Breast epithelium (tissue), 4 donors: ENCODE measurements at regions not wholly inside any gene's neighbourhood (a gene's known extent, or its start where the extent isn't known, plus 50 kb on each side); places are given as distances from the start of the nearest gene placed in this dataset.

Source experiments
- DNase-seq, 2 donors: peaks; one replicate each; pipeline ENCODE4 v3.0.0-alpha.2; 2019; ENCODE audit warnings: low spot score in 2 of 2
- H3K27ac ChIP-seq, 2 donors: fragments of 200-600 bp; sonication (generic) in 1 of 2; one replicate each; pipeline ENCODE4 v1.5.1; 2016 to 2019; ENCODE audit warnings: mild to moderate bottlenecking in 1 of 2
- H3K27me3 ChIP-seq, 2 donors: fragments of 200-600 bp; sonication (generic) in 1 of 2; one replicate each; pipeline versions ENCODE4 v1.5.1 to v1.6.0; 2017 to 2019; ENCODE audit warnings: control low read depth in 1 of 2, mild to moderate bottlenecking in 1 of 2
- H3K36me3 ChIP-seq: fragments of 200-600 bp; one replicate; pipeline ENCODE4 v1.5.1; 2019
- H3K4me1 ChIP-seq, 2 donors: fragments of 200-600 bp; sonication (generic); one replicate each; pipeline ENCODE4 v1.5.1; 2016 to 2019; ENCODE audit warnings: control low read depth in 1 of 2
- H3K4me3 ChIP-seq, 3 donors: fragments of 200-600 bp; sonication (generic); 1 replicate in 2 of 3; 2 replicates in 1 of 3; pipeline ENCODE4 v1.5.1; 2016 to 2019; ENCODE audit warnings: mild to moderate bottlenecking in 3 of 3, moderate library complexity in 2 of 3
- H3K9me3 ChIP-seq, 2 donors: fragments of 200-600 bp; sonication (generic) in 1 of 2; one replicate each; pipeline ENCODE4 v1.5.1; 2016 to 2019; ENCODE audit warnings: control low read depth in 1 of 2
- CTCF ChIP-seq, 3 donors: fragments of 450-650 bp; IDR thresholded peaks; one replicate each; pipeline ENCODE4 v1.5.1; 2016 to 2017; ENCODE audit warnings: antibody characterized with exemption in 3 of 3, mild to moderate bottlenecking in 3 of 3, moderate library complexity in 3 of 3
- POLR2A ChIP-seq: fragments of 450-650 bp; IDR thresholded peaks from one replicate; pipeline ENCODE4 v1.6.1; 2016; ENCODE audit warnings: antibody characterized with exemption, mild to moderate bottlenecking, moderate library complexity
- POLR2AphosphoS5 ChIP-seq, 3 donors: sonication (generic); formaldehyde crosslinking; IDR thresholded peaks; one replicate each; pipeline ENCODE4 v1.6.1; 2017; ENCODE audit warnings: antibody characterized with exemption in 3 of 3
- intact Hi-C: fragments of 100-400 bp; cut with DNase I; formaldehyde crosslinking; loops from one replicate; pipeline ENCODE4 v1.15.1; 2023; ENCODE audit warnings: low total_unique reads

DNA sequence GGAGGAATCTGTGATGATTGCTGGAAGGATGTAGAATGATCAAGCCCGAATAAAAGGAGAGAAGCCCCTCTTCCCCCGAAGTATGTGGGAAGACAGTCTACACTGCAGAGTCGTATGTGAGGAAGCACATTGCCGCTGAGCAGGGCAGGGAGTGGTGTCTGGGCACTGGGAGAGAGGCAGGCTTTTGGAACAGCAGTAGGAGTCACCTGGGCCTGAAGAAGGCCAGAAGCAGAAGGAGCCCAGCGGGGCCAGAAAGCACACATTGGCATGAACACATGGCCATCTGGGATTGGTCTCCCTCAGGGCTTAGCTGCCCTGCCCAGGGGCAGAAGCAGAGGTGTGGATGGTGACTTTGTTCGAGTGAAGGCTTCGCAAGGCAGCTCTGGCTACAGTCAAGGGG is 162.8 kb downstream of the ERCC6L2 start:
- peaks cover 0 to 11% of the 10 kb centered on the region in 2 donors for H3K9me3 ChIP-seq
- H3K4me3 ChIP-seq: no peak overlapping the region
- H3K4me1 ChIP-seq: no peaks in the 10 kb centered on the region
- intact Hi-C loops: no loop called here
- TF ChIP-seq CTCF (IDR thresholded peaks at IDR 0.05): no peak
- TF ChIP-seq POLR2AphosphoS5 (IDR thresholded peaks at IDR 0.05): no peak
- TF ChIP-seq POLR2A: no peak
- no peak overlapping the region for H3K27ac ChIP-seq
- no peaks in the 10 kb centered on the region for H3K36me3 ChIP-seq
- H3K27me3 ChIP-seq: no peaks in the 10 kb centered on the region
- no peak for DNase-seq

GRCh38 chr9:96034553-96035122 is 159.1 kb downstream of the ERCC6L2 start:
- intact Hi-C loops: no loop called here
- no peak overlapping the region for H3K4me3 ChIP-seq
- no peak for DNase-seq
- no peaks in the 10 kb centered on the region for H3K36me3 ChIP-seq
- no peaks in the 10 kb centered on the region for H3K27me3 ChIP-seq
- no peak overlapping the region for H3K27ac ChIP-seq
- H3K9me3 ChIP-seq: peaks cover 0 to 11% of the 10 kb centered on the region in 2 donors
- TF ChIP-seq POLR2A (no peak), CTCF (IDR thresholded peaks at IDR 0.05) (no peak), POLR2AphosphoS5 (IDR thresholded peaks at IDR 0.05) (no peak)
- no peaks in the 10 kb centered on the region for H3K4me1 ChIP-seq

- peaks cover 0 to 8% of the 10 kb centered on the region in 2 donors for H3K9me3 ChIP-seq
- no peaks in the 10 kb centered on the region for H3K36me3 ChIP-seq
- no peak overlapping the region for H3K4me3 ChIP-seq
- H3K4me1 ChIP-seq: no peaks in the 10 kb centered on the region
- no peak for DNase-seq
- TF ChIP-seq POLR2A: no peak
- no peak for TF ChIP-seq POLR2AphosphoS5 (IDR thresholded peaks at IDR 0.05)
- no peak for TF ChIP-seq CTCF (IDR thresholded peaks at IDR 0.05)
- no peaks in the 10 kb centered on the region for H3K27me3 ChIP-seq
- no peak overlapping the region for H3K27ac ChIP-seq
- intact Hi-C loops: loop anchor here (2.0 kb wide), 1 partner anchor 49 kb away; no protein-coding TSS in a partner anchor
Observed at GRCh38 chr9:96033896-96034295, 158.4 kb downstream of the ERCC6L2 start.

GRCh38 chr9:96031916-96032534 is 156.5 kb downstream of the ERCC6L2 start:
- intact Hi-C loops: loop anchor here (2.0 kb wide), 1 partner anchor 47 kb away; no protein-coding TSS in a partner anchor
- Histone ChIP-seq H3K4me3 (no peak overlapping the region), H3K36me3 (no peaks in the 10 kb centered on the region), H3K4me1 (no peaks in the 10 kb centered on the region), H3K27me3 (peaks cover 0 to 7% of the 10 kb centered on the region in 2 donors), H3K27ac (no peak overlapping the region), H3K9me3 (no peaks in the 10 kb centered on the region)
- no peak for DNase-seq
- TF ChIP-seq CTCF (IDR thresholded peaks at IDR 0.05) (no peak), POLR2AphosphoS5 (IDR thresholded peaks at IDR 0.05) (no peak), POLR2A (no peak)

DNA sequence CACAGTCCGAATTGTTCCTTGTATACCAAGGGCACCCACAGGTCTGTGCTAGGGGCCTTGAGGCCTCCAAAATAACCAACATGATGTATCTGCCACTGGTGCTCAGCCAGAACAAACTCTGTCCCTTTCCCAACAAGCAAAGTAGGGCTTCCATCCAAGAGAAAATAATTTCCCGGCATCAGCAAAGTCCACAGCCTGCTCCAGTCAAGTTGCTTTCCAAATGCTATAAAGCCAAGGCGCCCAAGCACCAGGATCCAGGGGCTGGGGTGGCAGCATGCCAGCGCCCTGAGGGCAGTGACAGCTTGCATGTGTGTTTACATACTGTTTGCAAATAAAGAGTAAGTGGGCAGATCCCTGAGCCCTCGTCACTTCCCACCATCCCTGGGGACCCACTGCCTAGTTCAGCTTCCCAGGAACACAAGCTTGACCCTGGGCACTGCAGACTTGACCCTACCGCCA is 155.9 kb downstream of the ERCC6L2 start:
- peak in 1 of 2 donors; percentile 75 for DNase-seq
- no peak overlapping the region for H3K4me3 ChIP-seq
- H3K27ac ChIP-seq: no peak overlapping the region
- intact Hi-C loops: no loop called here
- peaks cover 0 to 7% of the 10 kb centered on the region in 2 donors for H3K27me3 ChIP-seq
- no peak for TF ChIP-seq CTCF (IDR thresholded peaks at IDR 0.05)
- peak in 1 of 3 donors; percentile 17 for TF ChIP-seq POLR2AphosphoS5 (IDR thresholded peaks at IDR 0.05)
- no peaks in the 10 kb centered on the region for H3K36me3 ChIP-seq
- no peaks in the 10 kb centered on the region for H3K9me3 ChIP-seq
- no peaks in the 10 kb centered on the region for H3K4me1 ChIP-seq
